Activated naive CD4-positive, alpha-beta T cell treated with anti-CD3 and anti-CD28 coated beads, Interleukin-2, amount 50 U/mL, for 72 hours (primary cell): ENCODE measurements at regions not wholly inside any gene's neighbourhood (a gene's known extent, or its start where the extent isn't known, plus 50 kb on each side); places are given as distances from the start of the nearest gene placed in this dataset.
A peak's percentile ranks its signal among the peaks of the same experiment; 100 is the strongest.

Experiments
- ATAC-seq, 2 donors: fragments of 150-1000 bp; cut with Tn5 transposase; 2 replicates each; pipeline ENCODE4 v1.10.0; 2021; ENCODE audit warnings: mild to moderate bottlenecking in 2 of 2, moderate library complexity in 2 of 2
- DNase-seq, 2 donors: peaks; one replicate each; pipeline ENCODE4 v3.0.0; 2021 to 2022; ENCODE audit warnings: low spot score in 2 of 2
- H3K27ac Mint-ChIP-seq, 2 donors: one replicate each; pipeline ENCODE4 v1.8.0; 2022; ENCODE audit warnings: mild to moderate bottlenecking in 2 of 2, mixed read lengths in 2 of 2
- H3K36me3 Mint-ChIP-seq, 2 donors: one replicate each; pipeline ENCODE4 v1.8.0; 2022; ENCODE audit warnings: mixed read lengths in 2 of 2
- H3K9me3 Mint-ChIP-seq, 2 donors: one replicate each; pipeline ENCODE4 v1.8.0; 2022; ENCODE audit warnings: mixed read lengths in 2 of 2

DNA sequence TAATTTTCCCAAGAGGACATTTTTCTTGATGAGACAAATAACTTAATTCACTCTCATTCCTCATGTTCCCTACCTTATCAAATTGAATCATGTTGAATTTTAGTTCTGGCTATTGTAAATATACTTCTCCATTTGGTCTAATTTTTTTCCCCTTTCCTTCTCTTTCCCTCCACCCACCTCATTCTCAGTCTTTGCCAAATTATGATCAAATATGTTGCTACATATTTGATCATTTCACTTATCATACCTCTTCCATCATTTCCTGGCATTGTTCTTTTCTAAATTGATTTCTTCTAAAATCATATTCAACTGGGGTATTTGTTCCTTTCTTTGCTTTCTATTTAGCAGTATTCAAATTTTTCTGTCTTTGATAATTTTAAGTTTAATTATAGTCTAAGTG lies 52.3 kb downstream of the HDGFL1 start:
- no peak for DNase-seq
- Mint-ChIP-seq H3K9me3 (peaks cover 4 to 9% of the 10 kb centered on the region in 2 donors), H3K36me3 (peaks cover 0 to 2% of the 10 kb centered on the region in 2 donors), H3K27ac (no peak overlapping the region)
- ATAC-seq: no peak

DNA sequence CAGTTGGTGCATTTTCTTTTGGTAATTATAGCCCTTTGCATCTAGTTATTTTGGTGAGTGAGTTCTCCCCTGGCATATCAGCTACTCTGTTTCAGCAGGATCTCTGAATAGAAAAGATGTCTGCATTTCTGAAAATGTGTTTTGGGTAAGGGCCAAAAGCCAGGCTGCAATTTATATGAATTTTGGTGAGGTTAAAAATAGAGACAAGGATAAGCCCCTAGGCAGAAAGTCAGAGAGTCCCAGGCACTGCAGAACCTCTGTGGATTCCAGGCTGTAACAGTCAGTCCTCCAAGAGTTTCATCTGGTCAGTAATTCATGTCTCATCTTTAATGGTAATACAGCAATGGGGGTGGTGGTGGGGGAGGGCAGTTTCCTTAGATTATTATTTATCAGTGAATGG lies 53.0 kb downstream of the HDGFL1 start:
- Mint-ChIP-seq H3K36me3 (peaks cover 0 to 6% of the 10 kb centered on the region in 2 donors), H3K9me3 (peaks cover 4 to 13% of the 10 kb centered on the region in 2 donors)
- DNase-seq: no peak

DNA sequence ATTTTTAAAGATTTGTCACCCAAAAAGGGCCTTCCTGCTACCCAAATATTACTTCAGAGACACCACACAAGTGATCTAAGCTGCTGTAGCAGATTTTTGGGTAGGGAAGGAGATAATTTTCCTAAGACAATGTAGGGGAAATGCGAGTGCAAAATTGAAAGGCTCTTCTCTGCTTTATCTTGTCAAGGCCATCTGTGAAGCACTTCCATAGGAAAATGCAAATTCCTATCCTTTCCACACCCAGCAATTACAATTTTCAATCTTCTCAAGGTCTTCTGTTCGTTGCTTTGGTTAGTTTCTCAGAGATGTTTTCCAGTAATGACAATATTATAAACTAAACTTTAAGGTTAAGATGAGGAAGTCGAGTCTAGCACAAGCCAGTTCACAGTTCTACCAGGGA lies 53.4 kb downstream of the HDGFL1 start:
- Mint-ChIP-seq H3K36me3 (peaks cover 0 to 6% of the 10 kb centered on the region in 2 donors), H3K27ac (no peak overlapping the region), H3K9me3 (peaks cover 4 to 13% of the 10 kb centered on the region in 2 donors)
- no peak for DNase-seq
- no peak for ATAC-seq

More for the DNA sequence above, 53.0 kb downstream of the HDGFL1 start:
- ATAC-seq: no peak
- no peak overlapping the region for H3K27ac Mint-ChIP-seq

DNA sequence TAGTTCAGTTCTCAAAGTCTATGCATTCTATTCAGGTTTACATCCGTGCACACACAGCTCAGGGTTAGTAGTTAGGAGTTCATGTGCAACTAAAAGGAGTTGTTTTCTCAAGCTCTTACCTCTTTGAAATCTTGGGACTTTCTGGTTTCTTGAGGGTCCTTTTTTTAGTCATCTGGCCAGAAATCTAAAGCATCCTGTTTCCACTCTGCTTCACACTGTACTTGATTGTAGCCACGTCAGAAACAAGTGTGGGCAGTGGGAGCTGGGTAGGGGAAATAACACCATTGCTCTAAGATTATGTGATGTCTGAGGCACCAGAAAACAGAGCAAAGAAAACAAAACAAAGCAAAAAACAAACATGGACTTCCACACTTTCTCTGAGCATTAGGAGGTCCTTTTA lies 58.3 kb downstream of the HDGFL1 start:
- Mint-ChIP-seq H3K36me3 (peaks cover 0 to 6% of the 10 kb centered on the region in 2 donors), H3K9me3 (peaks cover 6 to 16% of the 10 kb centered on the region in 2 donors), H3K27ac (no peak overlapping the region)
- no peak for ATAC-seq
- no peak for DNase-seq

DNA sequence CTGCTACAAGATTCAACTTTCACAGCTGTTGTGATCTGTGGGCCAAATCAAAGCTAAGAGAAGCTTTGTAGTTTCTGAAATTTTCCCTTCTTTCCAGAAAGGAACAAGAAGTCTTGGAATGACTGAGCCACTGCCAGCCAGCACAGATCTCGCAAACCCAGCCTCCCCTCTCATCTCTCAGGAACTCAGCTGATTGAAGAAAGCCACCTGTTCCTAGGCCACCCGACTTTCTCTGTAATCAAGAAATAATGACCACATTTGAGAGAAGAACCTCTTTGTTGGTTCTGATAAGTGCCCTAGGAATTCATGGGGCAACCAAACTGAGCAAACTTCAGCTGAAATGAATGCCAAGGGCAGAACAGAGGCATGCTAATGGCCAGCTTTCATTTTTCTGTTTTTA lies 61.7 kb downstream of the HDGFL1 start:
- no peak overlapping the region for H3K27ac Mint-ChIP-seq
- H3K9me3 Mint-ChIP-seq: peaks cover 10 to 16% of the 10 kb centered on the region in 2 donors
- H3K36me3 Mint-ChIP-seq: peaks cover 0 to 6% of the 10 kb centered on the region in 2 donors
- ATAC-seq (no peak), DNase-seq (no peak)

DNA sequence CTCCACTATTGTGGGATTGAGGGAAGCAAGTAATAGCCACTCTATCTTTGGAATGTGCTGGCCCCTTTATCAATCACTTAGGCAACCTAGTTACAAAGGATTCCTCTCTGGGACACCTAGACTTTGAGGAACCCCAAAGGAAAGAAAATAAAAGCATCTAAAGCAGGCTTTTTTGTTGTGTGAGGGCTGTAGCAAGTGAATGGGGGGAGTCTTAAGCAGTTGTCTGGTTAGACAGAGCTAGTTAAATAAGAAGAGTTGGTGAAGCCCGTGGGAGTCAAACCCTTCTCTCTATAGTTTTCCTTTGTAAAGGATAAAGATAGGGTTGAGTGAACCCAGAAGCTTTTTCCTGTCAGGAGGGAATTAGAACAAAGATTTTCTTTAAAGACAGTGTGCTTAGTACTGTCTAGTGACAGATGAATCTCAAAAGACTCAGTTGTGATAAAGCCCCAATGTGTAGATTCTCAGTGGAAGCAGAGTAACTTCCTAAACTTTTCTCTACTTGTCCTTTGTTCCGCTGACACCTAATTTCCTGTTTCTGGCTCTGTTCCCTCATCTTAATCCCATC lies 63.3 kb downstream of the HDGFL1 start:
- H3K27ac Mint-ChIP-seq: no peak overlapping the region
- no peak for DNase-seq
- no peak for ATAC-seq
- H3K36me3 Mint-ChIP-seq: no peaks in the 10 kb centered on the region
- H3K9me3 Mint-ChIP-seq: peaks cover 6 to 10% of the 10 kb centered on the region in 2 donors

DNA sequence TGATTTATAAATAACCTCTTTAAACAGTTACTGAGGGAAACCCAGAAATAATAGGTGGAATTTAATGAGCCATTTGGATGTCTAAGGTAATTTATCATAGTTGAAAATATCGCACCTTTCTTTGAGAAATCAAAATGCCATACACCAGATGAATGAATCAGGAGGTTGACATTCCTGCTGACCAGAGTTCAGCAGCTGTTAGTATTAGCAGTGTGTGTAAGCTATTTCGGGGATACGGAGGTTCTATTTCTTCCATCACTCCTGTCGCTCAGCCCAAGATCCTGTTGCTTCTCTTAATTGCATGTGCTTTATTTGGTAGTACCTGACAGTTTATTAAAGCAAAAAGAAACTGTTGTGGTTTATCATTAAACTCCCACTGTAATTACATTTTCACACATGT lies 67.1 kb downstream of the HDGFL1 start:
- Mint-ChIP-seq H3K9me3 (peaks cover 0 to 4% of the 10 kb centered on the region in 2 donors), H3K36me3 (no peaks in the 10 kb centered on the region), H3K27ac (no peak overlapping the region)
- DNase-seq (no peak), ATAC-seq (no peak)

DNA sequence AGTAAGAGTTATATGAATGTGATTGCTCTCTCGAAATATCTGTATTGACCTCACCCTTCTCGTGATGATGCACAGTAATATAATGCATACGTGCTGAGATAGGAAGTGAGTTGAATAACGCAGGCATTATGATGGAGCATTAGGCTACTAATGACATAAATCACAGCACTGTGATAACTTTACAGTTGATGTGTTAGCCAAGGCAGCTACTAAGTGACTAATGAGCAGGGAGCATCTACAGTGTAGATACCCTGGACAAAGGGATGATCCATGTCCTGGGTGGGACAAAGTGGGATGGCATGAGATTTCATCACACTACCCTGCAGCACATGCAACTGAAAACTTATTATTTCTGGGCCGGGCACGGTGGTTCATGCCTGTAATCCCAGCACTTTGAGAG lies 68.4 kb downstream of the HDGFL1 start:
- Mint-ChIP-seq H3K9me3 (peaks cover 0 to 8% of the 10 kb centered on the region in 2 donors), H3K36me3 (no peaks in the 10 kb centered on the region), H3K27ac (no peak overlapping the region)
- ATAC-seq (no peak), DNase-seq (no peak)

DNA sequence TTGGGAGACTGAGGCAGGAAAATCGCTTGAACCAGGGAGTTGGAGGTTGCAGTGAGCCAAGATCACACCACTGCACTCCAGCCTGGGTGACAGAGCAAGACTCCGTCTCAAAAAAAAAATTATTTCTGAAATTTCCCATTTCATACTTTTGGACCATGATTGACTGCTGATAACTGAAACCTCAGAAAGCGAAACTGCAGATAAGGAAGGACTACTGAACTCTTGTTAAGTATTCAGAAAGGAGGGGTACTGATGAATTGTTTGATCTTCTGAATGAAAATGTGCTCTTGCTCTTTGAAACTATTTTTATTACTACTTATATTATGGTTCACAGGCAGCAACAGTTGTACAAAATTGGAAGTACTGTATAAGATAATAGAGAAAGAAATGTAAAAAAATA lies 69.0 kb downstream of the HDGFL1 start:
- H3K9me3 Mint-ChIP-seq: peaks cover 0 to 8% of the 10 kb centered on the region in 2 donors
- DNase-seq: no peak
- ATAC-seq: no peak
- no peak overlapping the region for H3K27ac Mint-ChIP-seq
- no peaks in the 10 kb centered on the region for H3K36me3 Mint-ChIP-seq

DNA sequence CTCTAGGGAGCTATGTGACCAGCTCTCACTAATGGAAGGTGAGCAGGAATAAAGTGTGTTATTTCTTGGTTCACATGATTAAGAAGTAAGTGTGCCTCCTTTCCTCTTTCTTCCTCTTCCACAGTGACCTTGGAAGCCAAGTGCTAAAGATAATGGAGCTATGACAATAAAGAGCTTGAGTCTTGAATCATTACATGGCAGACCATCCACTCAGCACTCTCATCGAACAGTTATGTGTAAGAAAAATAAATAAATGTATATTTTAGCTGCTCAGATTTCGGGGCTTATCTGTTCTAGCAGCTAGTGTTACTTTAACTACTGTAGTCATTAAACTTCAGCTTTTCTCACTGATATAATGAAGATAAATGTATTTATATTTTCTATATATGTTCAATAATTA lies 72.9 kb downstream of the HDGFL1 start:
- Mint-ChIP-seq H3K9me3 (peaks cover 0 to 7% of the 10 kb centered on the region in 2 donors), H3K36me3 (no peaks in the 10 kb centered on the region), H3K27ac (no peak overlapping the region)
- ATAC-seq (no peak), DNase-seq (no peak)

DNA sequence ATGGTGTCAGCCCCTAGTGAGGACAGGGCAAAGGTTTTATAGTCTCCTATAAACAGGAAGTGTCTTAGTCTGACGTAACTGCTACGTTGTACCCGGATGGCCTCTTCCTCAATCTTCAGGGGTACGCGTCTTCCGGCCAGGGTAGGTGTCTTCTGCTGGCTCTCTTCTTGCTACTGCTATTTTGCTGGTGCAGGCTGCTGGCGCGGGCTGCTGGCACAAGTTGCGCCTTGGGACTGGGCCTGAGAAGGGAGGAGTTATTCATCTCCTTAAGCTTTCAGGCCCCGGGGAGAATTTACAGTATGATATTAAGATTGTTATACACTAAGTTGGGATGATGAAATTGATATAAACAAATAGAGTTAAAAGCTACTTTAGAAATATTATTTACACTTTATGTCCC lies 74.4 kb downstream of the HDGFL1 start:
- H3K27ac Mint-ChIP-seq: peak overlapping the region in 1 of 2 donors; percentile 81
- peaks cover 0 to 7% of the 10 kb centered on the region in 2 donors for H3K9me3 Mint-ChIP-seq
- no peak for ATAC-seq
- DNase-seq: no peak
- H3K36me3 Mint-ChIP-seq: no peaks in the 10 kb centered on the region

DNA sequence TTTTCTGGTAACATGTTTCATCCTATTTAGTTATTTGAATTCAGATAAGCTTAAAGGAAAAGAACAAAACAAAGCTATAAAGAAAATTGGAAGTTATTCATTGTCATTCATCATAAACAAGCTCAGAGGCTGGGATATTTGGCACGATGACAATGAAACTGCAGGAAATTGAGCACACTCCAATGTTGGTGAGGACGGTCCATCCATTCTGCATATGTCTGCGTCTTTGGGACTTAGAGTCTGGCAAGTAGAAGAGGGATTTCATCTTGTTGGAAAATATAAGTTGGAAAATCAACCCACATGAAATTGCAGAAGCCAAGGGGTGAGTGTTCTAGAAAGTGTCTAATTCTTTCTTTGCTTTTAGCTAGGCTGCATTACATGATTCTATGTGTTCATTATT lies 78.4 kb downstream of the HDGFL1 start:
- Mint-ChIP-seq H3K9me3 (peaks cover 0 to 3% of the 10 kb centered on the region in 2 donors), H3K27ac (no peak overlapping the region), H3K36me3 (no peaks in the 10 kb centered on the region)
- no peak for DNase-seq
- ATAC-seq: no peak

DNA sequence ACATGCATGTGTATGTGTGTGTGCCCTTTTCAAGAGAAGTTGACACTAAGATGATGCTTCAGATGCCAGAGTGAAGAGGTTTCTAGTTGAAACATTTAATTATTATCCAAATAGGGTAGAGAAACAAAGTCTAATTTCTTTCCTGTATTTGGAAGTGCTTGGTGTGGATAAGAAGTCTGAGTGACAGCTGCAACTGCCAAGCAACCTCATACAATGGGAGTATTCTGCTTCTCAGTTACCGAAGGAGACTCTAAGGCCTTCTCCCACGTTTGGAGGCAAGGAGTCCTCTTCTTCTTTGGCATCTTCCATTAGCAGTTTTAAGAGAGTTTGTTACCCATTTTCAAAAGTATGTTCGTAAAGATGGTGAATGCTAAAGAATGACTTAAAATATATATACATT lies 82.4 kb downstream of the HDGFL1 start:
- H3K27ac Mint-ChIP-seq: no peak overlapping the region
- DNase-seq (no peak), ATAC-seq (no peak)
- no peaks in the 10 kb centered on the region for H3K36me3 Mint-ChIP-seq
- no peaks in the 10 kb centered on the region for H3K9me3 Mint-ChIP-seq

DNA sequence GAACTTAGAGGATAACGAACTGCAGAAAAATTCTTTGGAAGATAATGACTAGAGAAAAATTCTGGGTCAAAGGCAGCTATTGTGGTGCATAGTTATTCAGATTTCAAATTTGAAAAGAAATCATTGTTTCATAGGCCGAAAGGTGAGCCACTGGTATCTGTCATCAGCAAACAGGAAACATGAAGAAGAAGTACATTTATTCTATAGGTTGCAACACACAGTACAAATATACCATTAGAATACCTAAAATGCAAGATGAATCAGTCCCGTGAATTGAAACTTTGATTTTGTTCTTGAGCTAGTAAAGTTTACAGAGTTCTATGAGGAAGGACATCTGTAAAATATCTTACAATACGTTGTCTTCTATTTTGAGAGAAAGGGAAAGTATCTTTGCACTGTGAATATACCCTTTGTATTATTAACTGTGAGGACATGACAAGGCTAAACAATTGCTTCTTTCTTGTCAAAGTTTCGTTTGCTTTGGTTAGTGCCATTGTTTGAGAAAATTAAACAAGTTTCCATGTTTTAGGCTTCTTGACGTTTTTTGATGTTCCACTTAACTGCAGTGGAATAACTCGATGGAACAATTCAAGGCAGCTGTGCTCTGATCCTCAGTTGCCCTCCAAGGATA lies 84.7 kb downstream of the HDGFL1 start:
- no peaks in the 10 kb centered on the region for H3K36me3 Mint-ChIP-seq

DNA sequence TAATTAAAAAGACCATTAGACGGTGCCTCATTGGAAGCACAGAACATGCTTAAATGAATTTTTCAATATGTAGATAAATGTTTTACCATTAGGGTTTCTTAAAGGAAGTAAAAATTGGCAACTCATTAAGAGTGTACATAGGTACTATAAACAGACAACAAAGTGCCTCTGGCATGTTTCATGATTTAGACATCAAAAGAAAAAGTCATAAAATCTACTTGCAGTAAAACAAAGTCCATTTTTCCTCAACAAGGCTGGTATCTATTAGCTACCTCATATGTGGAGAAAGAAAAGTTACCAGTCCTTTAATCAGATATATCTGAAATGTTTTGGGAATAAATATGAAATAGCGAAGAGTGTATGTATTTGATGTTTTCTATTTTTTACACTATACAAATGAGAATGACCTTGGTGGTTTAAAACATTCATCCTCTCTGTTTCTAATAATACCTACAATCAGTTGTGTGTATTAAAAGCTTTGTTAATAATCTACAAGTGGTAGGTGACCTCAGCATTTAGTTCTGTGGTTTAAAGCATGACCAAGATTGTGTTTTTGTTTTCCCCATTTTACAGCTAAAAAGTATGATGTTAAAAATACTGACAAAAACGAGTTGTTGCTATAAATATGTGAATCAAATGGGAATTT lies 87.5 kb downstream of the HDGFL1 start:
- no peaks in the 10 kb centered on the region for H3K36me3 Mint-ChIP-seq
- ATAC-seq (no peak), DNase-seq (no peak)
- no peak overlapping the region for H3K27ac Mint-ChIP-seq
- peaks cover 2 to 9% of the 10 kb centered on the region in 2 donors for H3K9me3 Mint-ChIP-seq

More for the DNA sequence above, 84.7 kb downstream of the HDGFL1 start:
- Mint-ChIP-seq H3K27ac (no peak overlapping the region), H3K9me3 (no peaks in the 10 kb centered on the region)
- DNase-seq (no peak), ATAC-seq (no peak)

DNA sequence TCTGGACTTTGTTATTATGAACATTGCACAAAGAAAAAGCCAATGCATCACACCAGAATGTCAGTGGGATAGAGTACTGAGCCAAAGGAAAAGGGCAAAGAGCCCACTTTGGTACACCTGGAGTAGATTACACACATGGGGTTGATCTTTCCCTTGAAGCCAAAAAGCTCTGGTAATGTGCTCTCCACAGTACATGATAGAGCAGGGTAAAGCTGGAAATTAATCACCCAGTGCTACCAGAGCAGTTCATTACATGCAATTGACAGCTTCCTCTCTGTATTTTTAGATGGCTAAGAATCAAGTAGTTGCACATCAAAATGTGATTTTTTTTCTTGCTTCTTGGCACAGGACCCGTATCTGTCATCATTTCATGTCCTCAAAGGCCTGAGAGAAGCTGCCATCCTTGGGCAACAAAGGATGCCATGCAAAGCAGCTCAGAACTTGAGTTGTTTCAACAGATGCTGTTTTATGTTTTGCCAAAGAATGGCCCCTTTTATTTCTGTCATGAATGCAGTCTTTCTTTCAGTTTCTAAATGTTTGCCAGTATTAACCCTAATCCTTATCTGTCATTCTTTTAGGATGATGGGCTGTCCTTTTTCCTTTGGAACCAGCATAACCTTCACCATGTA lies 88.1 kb downstream of the HDGFL1 start:
- no peaks in the 10 kb centered on the region for H3K36me3 Mint-ChIP-seq
- DNase-seq (no peak), ATAC-seq (no peak)
- no peak overlapping the region for H3K27ac Mint-ChIP-seq
- peaks cover 3 to 9% of the 10 kb centered on the region in 2 donors for H3K9me3 Mint-ChIP-seq

DNA sequence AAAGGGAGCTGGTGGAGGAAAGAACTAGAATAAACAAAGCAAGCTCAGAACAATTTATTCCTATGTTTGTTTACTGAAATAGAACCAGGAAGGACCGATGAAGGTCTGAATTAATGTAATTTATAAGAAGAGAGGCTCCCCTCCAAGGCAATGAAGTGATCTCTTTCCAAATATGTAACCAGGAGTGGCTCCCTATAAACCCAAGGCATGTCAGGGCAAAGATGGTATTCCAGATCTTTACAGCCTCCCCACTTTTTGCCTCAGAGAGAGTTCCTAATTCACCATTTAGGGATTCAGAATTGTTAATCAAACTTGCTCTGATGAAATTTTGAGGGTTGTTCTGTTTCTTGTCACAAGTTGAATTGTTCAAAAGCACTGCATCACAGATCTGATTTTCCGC lies 88.8 kb downstream of the HDGFL1 start:
- DNase-seq (no peak), ATAC-seq (no peak)
- no peak overlapping the region for H3K27ac Mint-ChIP-seq
- peaks cover 9% of the 10 kb centered on the region in 2 donors for H3K9me3 Mint-ChIP-seq
- no peaks in the 10 kb centered on the region for H3K36me3 Mint-ChIP-seq
